ENCODE measurements at regions not wholly inside any gene's neighbourhood (a gene's known extent, or its start where the extent isn't known, plus 50 kb on each side); places are given as distances from the start of the nearest gene placed in this dataset.

DNA sequence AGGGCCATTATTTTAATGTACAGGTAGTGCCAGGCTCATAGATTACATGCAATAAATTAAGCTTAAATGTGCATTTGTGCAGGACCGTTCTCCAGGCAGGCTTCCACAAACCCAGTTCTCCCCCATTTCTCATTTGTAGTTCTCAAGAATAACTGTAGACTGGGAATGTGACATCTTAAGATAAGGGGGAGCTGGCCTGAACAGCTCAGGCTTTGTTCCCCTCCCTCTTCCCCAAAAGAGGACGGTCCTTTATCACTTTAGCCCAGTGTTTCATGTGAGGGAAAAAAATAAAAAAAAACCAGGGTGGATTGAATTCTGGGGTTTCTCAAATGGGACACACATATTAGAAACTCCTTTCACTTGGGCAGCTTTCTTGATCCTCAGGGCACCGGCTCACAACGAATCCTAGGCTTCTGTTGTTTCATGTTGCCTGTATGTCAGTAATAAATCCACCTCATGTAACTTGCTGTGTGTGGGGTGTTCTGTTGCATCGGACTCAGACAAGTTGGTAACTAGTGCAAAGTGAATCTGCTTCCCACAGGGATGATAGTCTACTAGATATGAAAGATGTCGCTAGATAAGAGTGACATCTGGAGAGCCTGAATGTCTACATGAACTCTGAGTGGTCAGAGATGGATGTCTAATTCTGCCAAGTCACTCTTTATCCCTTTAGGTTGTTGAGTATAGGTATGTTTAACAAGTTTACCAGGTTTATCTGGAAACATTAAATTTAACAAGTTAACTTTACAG lies 2030.6 kb upstream of the NUDT12 start:
- TF ChIP-seq, protein P1, sequence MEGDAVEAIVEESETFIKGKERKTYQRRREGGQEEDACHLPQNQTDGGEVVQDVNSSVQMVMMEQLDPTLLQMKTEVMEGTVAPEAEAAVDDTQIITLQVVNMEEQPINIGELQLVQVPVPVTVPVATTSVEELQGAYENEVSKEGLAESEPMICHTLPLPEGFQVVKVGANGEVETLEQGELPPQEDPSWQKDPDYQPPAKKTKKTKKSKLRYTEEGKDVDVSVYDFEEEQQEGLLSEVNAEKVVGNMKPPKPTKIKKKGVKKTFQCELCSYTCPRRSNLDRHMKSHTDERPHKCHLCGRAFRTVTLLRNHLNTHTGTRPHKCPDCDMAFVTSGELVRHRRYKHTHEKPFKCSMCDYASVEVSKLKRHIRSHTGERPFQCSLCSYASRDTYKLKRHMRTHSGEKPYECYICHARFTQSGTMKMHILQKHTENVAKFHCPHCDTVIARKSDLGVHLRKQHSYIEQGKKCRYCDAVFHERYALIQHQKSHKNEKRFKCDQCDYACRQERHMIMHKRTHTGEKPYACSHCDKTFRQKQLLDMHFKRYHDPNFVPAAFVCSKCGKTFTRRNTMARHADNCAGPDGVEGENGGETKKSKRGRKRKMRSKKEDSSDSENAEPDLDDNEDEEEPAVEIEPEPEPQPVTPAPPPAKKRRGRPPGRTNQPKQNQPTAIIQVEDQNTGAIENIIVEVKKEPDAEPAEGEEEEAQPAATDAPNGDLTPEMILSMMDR (conservative IDR thresholded peaks at IDR 0.05; ENCODE audit: low read depth, low read length), result no peak
- DNase-seq (ENCODE audit: low read depth), result no peak
- no peak overlapping the region for H3K4me3 ChIP-seq (ENCODE audit: low read depth, low read length)

DNA sequence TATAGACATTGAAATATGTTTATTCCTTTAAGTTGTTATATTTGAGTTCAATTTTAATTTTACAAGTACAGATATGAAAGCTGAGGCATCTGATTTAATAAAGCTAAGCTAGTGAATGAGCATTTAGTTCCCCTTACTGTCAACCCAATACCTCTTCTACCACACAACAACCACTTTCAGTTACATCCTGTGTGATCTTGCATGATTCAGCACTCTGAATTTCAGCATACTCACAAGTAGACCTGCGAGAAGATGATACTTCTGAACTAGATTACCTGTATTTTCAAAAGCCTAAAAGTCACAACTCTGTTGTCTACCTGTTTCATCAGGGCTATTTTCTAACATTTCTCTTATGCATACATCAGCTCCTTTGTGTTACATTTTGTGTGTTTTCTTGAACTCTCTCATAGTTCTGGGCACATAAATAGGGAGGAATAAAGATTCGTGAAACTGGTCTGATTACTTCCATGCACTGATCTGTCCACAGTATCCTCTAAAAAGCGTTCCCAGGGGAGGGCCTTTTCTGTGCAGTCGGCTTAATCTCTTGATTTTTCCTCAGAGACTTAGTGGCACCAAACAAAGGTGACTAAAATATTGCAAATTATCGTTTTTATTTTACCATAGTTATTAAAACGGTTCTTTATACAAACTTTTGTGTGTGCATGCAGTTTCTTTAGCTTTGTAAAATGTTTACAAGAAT lies 2025.5 kb upstream of the NUDT12 start:
- no peak overlapping the region for H3K4me3 ChIP-seq (ENCODE audit: low read depth, low read length)
- TF ChIP-seq, protein P1 (conservative IDR thresholded peaks at IDR 0.05; ENCODE audit: low read depth, low read length), result no peak
- DNase-seq (ENCODE audit: low read depth), result peak; percentile 9

DNA sequence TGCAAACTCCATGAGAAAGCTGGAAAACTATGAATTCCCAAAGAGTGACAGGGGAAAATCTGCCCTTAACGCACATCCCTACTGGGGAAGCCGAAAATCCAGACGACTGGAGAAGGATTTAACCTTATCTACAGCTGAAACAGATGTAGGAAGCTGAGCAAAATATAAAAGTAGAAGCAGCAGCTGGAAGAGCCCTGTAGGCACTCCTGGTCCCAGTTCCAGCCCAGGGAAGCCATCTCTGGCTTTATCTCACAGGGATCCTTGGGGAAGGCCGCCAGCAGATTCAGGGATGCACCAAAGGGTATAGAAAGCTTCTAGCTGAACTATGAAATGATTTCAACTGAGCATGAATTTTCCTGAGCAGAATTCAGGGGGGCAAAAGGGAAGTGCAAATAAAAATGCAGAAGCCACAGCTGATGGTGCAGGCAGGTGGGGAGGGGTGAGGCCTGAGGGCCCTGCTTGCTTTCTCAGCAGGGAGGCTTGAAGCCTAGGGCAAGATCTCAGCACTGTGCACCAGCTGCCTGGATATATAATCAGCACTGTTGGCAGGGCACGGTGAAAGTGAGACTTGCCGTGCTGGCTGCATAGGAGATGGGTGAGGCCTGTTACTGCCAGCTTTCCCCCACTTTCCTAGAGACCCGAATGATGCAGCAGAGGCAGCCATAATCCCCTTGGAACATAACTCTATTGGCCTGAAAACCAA lies 2019.5 kb upstream of the NUDT12 start:
- TF ChIP-seq, protein P1 (conservative IDR thresholded peaks at IDR 0.05; ENCODE audit: low read depth, low read length), result no peak
- DNase-seq (ENCODE audit: low read depth), result no peak
- no peak overlapping the region for H3K4me3 ChIP-seq (ENCODE audit: low read depth, low read length)

DNA sequence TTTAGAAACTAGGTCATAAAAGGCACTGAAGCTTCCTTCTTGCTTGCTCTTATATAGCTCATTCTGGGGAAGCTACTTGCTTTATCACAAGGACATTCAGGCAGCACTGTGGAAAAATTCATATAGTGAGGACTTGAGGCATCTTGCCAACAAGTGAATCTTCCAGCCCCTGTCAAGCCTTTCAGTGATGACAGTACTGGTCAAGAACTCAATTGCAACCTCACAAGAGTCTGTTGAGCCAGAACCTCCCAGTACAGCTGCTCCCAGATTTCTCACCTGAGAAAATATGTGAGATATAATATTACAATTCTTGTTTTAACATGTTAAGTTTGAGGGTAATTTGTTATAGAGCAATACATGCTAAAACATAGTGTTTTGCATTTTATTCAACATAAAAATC lies 2011.0 kb upstream of the NUDT12 start:
- TF ChIP-seq, protein P1 (conservative IDR thresholded peaks at IDR 0.05; ENCODE audit: low read depth, low read length), result no peak
- DNase-seq (ENCODE audit: low read depth), result peak; percentile 45
- H3K4me3 ChIP-seq (ENCODE audit: low read depth, low read length), result no peak overlapping the region

DNA sequence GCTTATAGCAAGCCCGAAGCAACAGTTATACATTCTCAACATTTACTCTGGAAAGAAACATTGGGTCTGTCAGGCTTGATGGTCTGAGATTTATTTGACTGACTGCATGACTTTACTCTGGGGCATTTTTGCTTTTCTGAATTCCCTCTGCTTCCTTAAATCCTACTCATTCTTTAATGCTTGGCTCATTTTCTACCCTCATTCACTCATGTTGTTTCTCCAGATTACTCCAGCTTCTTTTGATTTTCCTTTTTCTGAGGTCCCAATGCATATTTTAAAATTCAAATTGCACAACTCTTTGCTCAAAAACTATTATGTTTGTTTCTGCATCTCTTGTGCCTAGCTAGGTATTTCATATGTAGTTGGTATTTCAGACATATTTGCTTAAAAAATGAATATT lies 2002.9 kb upstream of the NUDT12 start:
- TF ChIP-seq, protein P1 (conservative IDR thresholded peaks at IDR 0.05; ENCODE audit: low read depth, low read length), result no peak
- H3K4me3 ChIP-seq (ENCODE audit: low read depth, low read length), result no peak overlapping the region
- no peak for DNase-seq (ENCODE audit: low read depth)

DNA sequence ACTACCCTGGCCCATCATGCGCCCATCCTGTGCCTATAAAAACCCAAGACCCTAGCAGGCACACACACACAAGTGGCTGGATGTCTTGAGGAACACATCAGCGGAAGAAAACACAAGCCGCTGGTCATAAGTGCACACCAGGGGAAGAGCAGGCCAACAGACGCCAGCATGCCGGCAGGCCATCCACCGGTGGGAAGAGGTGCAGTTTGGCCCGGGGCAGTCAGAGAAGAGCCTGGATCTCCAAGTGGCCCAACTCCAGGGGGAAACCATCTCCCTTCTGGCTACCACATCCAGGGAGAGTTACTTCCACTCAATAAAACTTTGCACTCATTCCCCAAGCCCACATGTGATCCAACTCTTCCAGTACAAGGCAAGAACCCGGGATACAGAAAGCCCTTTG lies 2001.3 kb upstream of the NUDT12 start:
- TF ChIP-seq, protein P1 (conservative IDR thresholded peaks at IDR 0.05; ENCODE audit: low read depth, low read length), result no peak
- H3K4me3 ChIP-seq (ENCODE audit: low read depth, low read length), result no peak overlapping the region

More for the DNA sequence above, 2001.3 kb upstream of the NUDT12 start:
- no peak for DNase-seq (ENCODE audit: low read depth)

All from choroid plexus epithelial cell (primary cell).